ENCODE measurements at regions not wholly inside any gene's neighbourhood (a gene's known extent, or its start where the extent isn't known, plus 50 kb on each side); places are given as distances from the start of the nearest gene placed in this dataset.

DNA sequence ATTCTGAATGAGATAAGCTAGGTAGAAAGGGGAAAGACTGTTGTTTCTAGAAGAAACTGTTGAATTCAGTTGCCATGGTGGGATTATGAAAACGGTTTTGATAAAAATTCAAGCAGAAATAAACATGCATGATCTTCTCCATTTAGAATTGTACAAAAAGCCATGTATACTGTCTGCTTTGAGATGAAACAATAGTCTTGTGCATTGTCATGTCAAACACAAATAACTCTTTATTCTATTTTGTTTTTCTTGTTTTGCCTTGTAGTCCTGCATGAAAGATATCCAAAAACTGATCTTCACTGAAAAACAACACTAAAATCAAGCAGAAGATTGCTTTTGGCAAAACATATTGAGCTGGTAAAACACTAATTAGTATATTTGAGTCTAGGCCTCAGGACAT lies 659.9 kb downstream of the LTN1 start:
- no peak overlapping the region for H3K4me2 ChIP-seq (ENCODE audit: insufficient read depth, low read length)
- DNase-seq (ENCODE audit: low read depth, low spot score) (no peak), FAIRE-seq (no peak)
- H3K79me2 ChIP-seq (ENCODE audit: control insufficient read depth, insufficient read depth, low read length) = no peaks in the 10 kb centered on the region
- BruUV-seq (replicated peaks) = no TSS peak
- H3K4me3 ChIP-seq (replicated peaks in 1 of 3; ENCODE audit: insufficient read depth in 1 of 3, low read depth in 1 of 3, low read length in 3 of 3) = no peak overlapping the region
- dilution Hi-C loops (cut with MboI; ENCODE audit: extremely low pct_ligation_motif_present, low sequenced_read_pairs) (no loop called here), intact Hi-C loops (cut with micrococcal nuclease) (no loop called here)
- no peaks in the 10 kb centered on the region for H3K36me3 ChIP-seq (ENCODE audit: control insufficient read depth in 2 of 2, extremely low read depth in 1 of 2, insufficient read depth in 2 of 2, low read length in 2 of 2)
- no peak overlapping the region for H3K27ac ChIP-seq (ENCODE audit: insufficient read depth, low read depth, low read length)
- no peaks in the 10 kb centered on the region for H3K27me3 ChIP-seq (ENCODE audit: control insufficient read depth in 2 of 2, insufficient read depth in 2 of 2, low read length in 2 of 2)
- ChIA-PET POLR2A (no interaction called here), CTCF (interaction anchor here (0.7 to 9.5 kb wide), 3 partner anchors 130 to 632 kb away, joined by 3 to 204 read pairs (median 3); no protein-coding TSS in a partner anchor)
- H4K20me1 ChIP-seq (replicated peaks; ENCODE audit: control insufficient read depth, extremely low read depth, insufficient read depth, low read length) = no peaks in the 10 kb centered on the region
- H3K9me1 ChIP-seq (replicated peaks; ENCODE audit: control insufficient read depth, extremely low read depth, insufficient read depth, low read length) = no peaks in the 10 kb centered on the region
- no peak overlapping the region for H2AFZ ChIP-seq (ENCODE audit: low read depth, low read length)
- peaks cover 2% of the 10 kb centered on the region for H3K4me1 ChIP-seq (ENCODE audit: control insufficient read depth, extremely low read depth, insufficient read depth, low read length)
- TF ChIP-seq, protein P1, sequence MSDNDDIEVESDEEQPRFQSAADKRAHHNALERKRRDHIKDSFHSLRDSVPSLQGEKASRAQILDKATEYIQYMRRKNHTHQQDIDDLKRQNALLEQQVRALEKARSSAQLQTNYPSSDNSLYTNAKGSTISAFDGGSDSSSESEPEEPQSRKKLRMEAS (IDR thresholded peaks at IDR 0.05; ENCODE audit: insufficient read depth, insufficient read length) = no peak
- no peak for TF ChIP-seq GATA2 (IDR thresholded peaks at IDR 0.05; ENCODE audit: insufficient read depth, insufficient read length, low read depth, low read length)
- no peak for TF ChIP-seq POLR2A (IDR thresholded peaks at IDR 0.05; ENCODE audit: low read depth, low read length)
- no peak for TF ChIP-seq MYC (IDR thresholded peaks at IDR 0.05; ENCODE audit: low read depth, low read length)
- TF ChIP-seq FOS (IDR thresholded peaks at IDR 0.05; ENCODE audit: borderline replicate concordance, insufficient read depth, low read length) = no peak
- no peak for TF ChIP-seq EZH2 (IDR thresholded peaks at IDR 0.05; ENCODE audit: borderline replicate concordance, low read depth, low read length, severe bottlenecking)
- TF ChIP-seq, protein P2, sequence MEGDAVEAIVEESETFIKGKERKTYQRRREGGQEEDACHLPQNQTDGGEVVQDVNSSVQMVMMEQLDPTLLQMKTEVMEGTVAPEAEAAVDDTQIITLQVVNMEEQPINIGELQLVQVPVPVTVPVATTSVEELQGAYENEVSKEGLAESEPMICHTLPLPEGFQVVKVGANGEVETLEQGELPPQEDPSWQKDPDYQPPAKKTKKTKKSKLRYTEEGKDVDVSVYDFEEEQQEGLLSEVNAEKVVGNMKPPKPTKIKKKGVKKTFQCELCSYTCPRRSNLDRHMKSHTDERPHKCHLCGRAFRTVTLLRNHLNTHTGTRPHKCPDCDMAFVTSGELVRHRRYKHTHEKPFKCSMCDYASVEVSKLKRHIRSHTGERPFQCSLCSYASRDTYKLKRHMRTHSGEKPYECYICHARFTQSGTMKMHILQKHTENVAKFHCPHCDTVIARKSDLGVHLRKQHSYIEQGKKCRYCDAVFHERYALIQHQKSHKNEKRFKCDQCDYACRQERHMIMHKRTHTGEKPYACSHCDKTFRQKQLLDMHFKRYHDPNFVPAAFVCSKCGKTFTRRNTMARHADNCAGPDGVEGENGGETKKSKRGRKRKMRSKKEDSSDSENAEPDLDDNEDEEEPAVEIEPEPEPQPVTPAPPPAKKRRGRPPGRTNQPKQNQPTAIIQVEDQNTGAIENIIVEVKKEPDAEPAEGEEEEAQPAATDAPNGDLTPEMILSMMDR (IDR thresholded peaks at IDR 0.05; ENCODE audit: extremely low read depth in 1 of 2, insufficient read depth in 1 of 2, low read depth in 1 of 2, low read length in 2 of 2) = no peak
- TF ChIP-seq JUN (IDR thresholded peaks at IDR 0.05; ENCODE audit: borderline replicate concordance, insufficient read depth, insufficient read length, low read depth) = no peak
- TF ChIP-seq POLR2AphosphoS5 (IDR thresholded peaks at IDR 0.05; ENCODE audit: insufficient read depth, low read depth, low read length) = no peak
- H3K9me3 ChIP-seq (replicated peaks; ENCODE audit: control insufficient read depth, insufficient read depth, low read length) = no peaks in the 10 kb centered on the region
- H3K9ac ChIP-seq (replicated peaks; ENCODE audit: extremely low read depth, insufficient read depth, low read length) = no peak overlapping the region
